GM23248 (cell line): ENCODE measurements at regions not wholly inside any gene's neighbourhood (a gene's known extent, or its start where the extent isn't known, plus 50 kb on each side); places are given as distances from the start of the nearest gene placed in this dataset.

ENCODE experiments used
- DNase-seq: peaks from one replicate; pipeline ENCODE4 v3.0.0-alpha.2; 2015
- H2AFZ ChIP-seq: fragments of 200-600 bp; sonication (generic); 2 replicates; pipeline ENCODE4 v1.6.1; 2016; ENCODE audit warnings: antibody characterized with exemption
- H3F3A ChIP-seq: fragments of 200-600 bp; sonication (generic); 2 replicates; pipeline ENCODE4 v1.6.1; 2016; ENCODE audit warnings: mild to moderate bottlenecking, antibody characterized with exemption, mixed run types; ENCODE audit not compliant: insufficient read depth
- H3K27ac ChIP-seq: fragments of 200-600 bp; sonication (generic); 2 replicates; pipeline ENCODE4 v1.5.1; 2016; ENCODE audit warnings: mild to moderate bottlenecking
- H3K27me3 ChIP-seq: fragments of 200-600 bp; sonication (generic); replicated peaks from 2 replicates; pipeline ENCODE4 v1.6.1; 2016; ENCODE audit warnings: mild to moderate bottlenecking; ENCODE audit not compliant: insufficient read depth
- H3K36me3 ChIP-seq: fragments of 200-600 bp; sonication (generic); 2 replicates; pipeline ENCODE4 v1.6.1; 2016; ENCODE audit warnings: low read depth, mild to moderate bottlenecking
- H3K4me1 ChIP-seq: fragments of 200-600 bp; sonication (generic); 2 replicates; pipeline ENCODE4 v1.6.1; 2016; ENCODE audit warnings: mild to moderate bottlenecking; ENCODE audit not compliant: insufficient read depth
- H3K4me2 ChIP-seq: fragments of 200-600 bp; sonication (generic); one replicate; pipeline ENCODE4 v1.6.1; 2016; ENCODE audit warnings: mild to moderate bottlenecking; ENCODE audit not compliant: unreplicated experiment
- H3K4me3 ChIP-seq: fragments of 200-600 bp; sonication (generic); 2 replicates; pipeline ENCODE4 v1.5.1; 2016; ENCODE audit warnings: mild to moderate bottlenecking
- H3K79me2 ChIP-seq: fragments of 200-600 bp; sonication (generic); 2 replicates; pipeline ENCODE4 v1.6.1; 2016; ENCODE audit warnings: mild to moderate bottlenecking; ENCODE audit not compliant: insufficient read depth
- H3K9ac ChIP-seq: fragments of 200-600 bp; sonication (generic); 2 replicates; pipeline ENCODE4 v1.6.1; 2016; ENCODE audit warnings: mild to moderate bottlenecking
- H3K9me2 ChIP-seq: fragments of 200-600 bp; sonication (generic); 2 replicates; pipeline ENCODE4 v1.6.1; 2016; ENCODE audit warnings: mixed run types, mild to moderate bottlenecking, moderate library complexity; ENCODE audit not compliant: insufficient read depth
- H3K9me3 ChIP-seq: fragments of 200-600 bp; sonication (generic); one replicate; pipeline ENCODE4 v1.6.1; 2017; ENCODE audit warnings: low read depth
- H4K20me1 ChIP-seq: fragments of 200-600 bp; sonication (generic); 2 replicates; pipeline ENCODE4 v1.6.0; 2016; ENCODE audit not compliant: insufficient read depth
- EZH2 ChIP-seq: fragments of 200-600 bp; sonication (generic); IDR thresholded peaks from 2 replicates; pipeline ENCODE4 v1.6.1; 2018; ENCODE audit warnings: antibody characterized with exemption, mild to moderate bottlenecking; ENCODE audit not compliant: insufficient read depth, poor library complexity, severe bottlenecking
- EZH2phosphoT487 ChIP-seq: fragments of 200-600 bp; sonication (generic); IDR thresholded peaks from 2 replicates; pipeline ENCODE4 v1.6.1; 2018; ENCODE audit warnings: antibody characterized with exemption, moderate library complexity, mild to moderate bottlenecking, low read depth; ENCODE audit not compliant: insufficient read depth
- WGBS, 2 experiments: methylation state at CpG; one replicate each; pipeline ENCODE4 v1.1.6; 2015 to 2017; ENCODE audit warnings: low lambda C conversion rate in 2 of 2, low coverage in 1 of 2; ENCODE audit errors: missing lambda C conversion rate in 2 of 2; 5-methylcytosine and 5-hydroxymethylcytosine counted together
- in situ Hi-C: fragments of 300-500 bp; cut with MboI; formaldehyde crosslinking; loops from 2 replicates; pipeline ENCODE4 v1.15.0; 2020

DNA sequence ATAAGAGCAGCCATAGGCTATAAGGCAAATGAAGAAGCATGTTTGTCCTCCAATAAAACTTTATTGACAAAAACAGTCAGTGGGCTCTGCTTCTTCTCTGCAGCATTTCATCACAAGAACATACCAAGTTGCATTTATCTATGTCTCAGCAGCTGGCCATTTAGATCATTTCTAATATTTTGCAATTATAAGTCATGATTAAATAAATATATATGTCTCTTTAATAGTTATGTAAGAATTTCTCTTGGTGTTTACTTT is 153.5 kb downstream of the RFC3 start:
- Histone ChIP-seq H3K4me3 (no peak overlapping the region), H3K9me3 (no peaks in the 10 kb centered on the region), H3K79me2 (no peaks in the 10 kb centered on the region), H4K20me1 (no peaks in the 10 kb centered on the region), H3K9me2 (no peaks in the 10 kb centered on the region), H3K27ac (no peak overlapping the region), H2AFZ (no peak overlapping the region), H3K4me2 (no peak overlapping the region), H3K4me1 (no peaks in the 10 kb centered on the region), H3K9ac (no peak overlapping the region), H3K36me3 (no peaks in the 10 kb centered on the region), H3K27me3 (no peaks in the 10 kb centered on the region), H3F3A (no peaks in the 10 kb centered on the region)
- no peak for DNase-seq
- TF ChIP-seq EZH2 = no peak
- in situ Hi-C loops = no loop called here

DNA sequence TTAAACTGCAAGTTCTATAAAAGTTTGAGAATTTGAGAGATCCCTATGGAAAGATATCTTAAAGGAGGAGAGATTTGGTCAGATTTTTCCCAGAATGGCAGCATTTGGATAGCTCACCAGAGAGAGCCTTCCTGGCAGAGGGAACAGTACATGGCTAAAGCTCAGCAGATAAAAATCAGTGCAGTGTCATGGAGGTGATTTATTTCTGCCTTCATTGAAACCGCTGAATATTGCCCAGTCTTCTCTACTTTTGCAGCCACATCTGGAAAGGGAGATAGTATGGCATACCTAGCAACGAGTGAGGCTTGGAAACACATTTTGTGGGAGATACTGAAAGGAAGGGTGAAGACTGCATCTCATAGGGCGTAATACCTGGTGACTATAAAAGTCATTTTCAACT is 155.2 kb downstream of the RFC3 start:
- H4K20me1 ChIP-seq = no peaks in the 10 kb centered on the region
- H3K9me2 ChIP-seq = no peaks in the 10 kb centered on the region
- TF ChIP-seq EZH2phosphoT487 (no peak), EZH2 (no peak)
- no peaks in the 10 kb centered on the region for H3K79me2 ChIP-seq
- DNase-seq = no peak
- no peaks in the 10 kb centered on the region for H3F3A ChIP-seq
- H3K4me1 ChIP-seq = no peaks in the 10 kb centered on the region
- no peaks in the 10 kb centered on the region for H3K27me3 ChIP-seq
- in situ Hi-C loops = no loop called here
- H3K9ac ChIP-seq = no peak overlapping the region
- H3K27ac ChIP-seq = no peak overlapping the region
- H3K4me2 ChIP-seq = no peak overlapping the region
- H2AFZ ChIP-seq = no peak overlapping the region
- H3K36me3 ChIP-seq = no peaks in the 10 kb centered on the region
- 71 to 76% methylated on average over 3 of the region's 3 CpGs for WGBS, 2 experiments
- H3K9me3 ChIP-seq = no peaks in the 10 kb centered on the region
- H3K4me3 ChIP-seq = no peak overlapping the region

DNA sequence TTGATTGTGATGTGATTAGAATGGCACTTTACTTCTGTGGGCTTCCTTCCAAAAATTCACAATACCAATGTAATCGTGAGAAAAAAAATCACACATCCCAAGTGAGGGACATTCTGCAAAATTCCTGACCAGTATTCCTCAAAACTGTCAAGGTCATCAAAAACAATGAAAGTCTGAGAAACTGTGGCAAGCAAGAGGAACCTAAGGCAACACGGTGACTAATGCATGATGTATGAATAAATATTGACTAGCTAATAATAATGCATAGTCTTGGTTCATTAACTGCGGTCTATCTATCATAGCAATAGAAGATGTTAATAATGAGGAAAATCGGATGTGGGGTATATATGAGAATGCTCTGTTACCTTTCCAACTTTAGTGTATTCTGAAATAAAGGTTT is 159.0 kb downstream of the RFC3 start:
- H2AFZ ChIP-seq = no peak overlapping the region
- no peak overlapping the region for H3K4me2 ChIP-seq
- no peaks in the 10 kb centered on the region for H3F3A ChIP-seq
- H3K79me2 ChIP-seq = no peaks in the 10 kb centered on the region
- H3K9me2 ChIP-seq = no peaks in the 10 kb centered on the region
- no peak overlapping the region for H3K4me3 ChIP-seq
- in situ Hi-C loops = no loop called here
- no peaks in the 10 kb centered on the region for H3K4me1 ChIP-seq
- H4K20me1 ChIP-seq = no peaks in the 10 kb centered on the region
- no peaks in the 10 kb centered on the region for H3K27me3 ChIP-seq
- no peaks in the 10 kb centered on the region for H3K9me3 ChIP-seq
- no peak overlapping the region for H3K27ac ChIP-seq
- H3K9ac ChIP-seq = no peak overlapping the region
- TF ChIP-seq EZH2 (no peak), EZH2phosphoT487 (no peak)
- DNase-seq = no peak
- 78 to 81% methylated on average over 4 of the region's 4 CpGs for WGBS, 2 experiments
- no peaks in the 10 kb centered on the region for H3K36me3 ChIP-seq

DNA sequence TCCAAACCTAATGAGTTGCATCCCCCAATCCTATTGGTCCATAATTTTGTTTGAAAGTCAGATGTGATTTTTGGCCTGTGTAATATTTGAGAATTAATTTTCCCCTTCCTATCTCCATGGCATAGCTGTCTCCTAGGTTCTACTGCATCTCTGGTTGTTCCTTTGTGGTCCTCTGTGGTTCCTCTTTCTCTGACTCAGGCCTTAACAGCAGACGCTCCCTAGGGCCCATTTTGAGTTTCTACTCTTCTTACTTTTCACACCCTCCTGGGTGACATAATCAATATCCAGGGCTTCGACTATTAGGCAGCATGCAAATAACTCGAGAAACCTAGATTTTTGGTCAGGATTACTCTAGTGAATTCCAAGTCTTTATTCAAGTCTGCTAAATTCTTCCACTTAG is 160.7 kb downstream of the RFC3 start:
- no peak for TF ChIP-seq EZH2
- no peak for TF ChIP-seq EZH2phosphoT487
- Histone ChIP-seq H3K27me3 (no peaks in the 10 kb centered on the region), H3K4me1 (no peaks in the 10 kb centered on the region), H2AFZ (no peak overlapping the region), H3K4me3 (no peak overlapping the region), H3K36me3 (no peaks in the 10 kb centered on the region), H3K9me3 (no peaks in the 10 kb centered on the region), H3K9me2 (no peaks in the 10 kb centered on the region), H3F3A (no peaks in the 10 kb centered on the region), H3K27ac (no peak overlapping the region), H4K20me1 (no peaks in the 10 kb centered on the region), H3K4me2 (no peak overlapping the region), H3K9ac (no peak overlapping the region), H3K79me2 (no peaks in the 10 kb centered on the region)
- 59 to 67% methylated on average over 3 of the region's 3 CpGs for WGBS, 2 experiments
- DNase-seq = no peak
- in situ Hi-C loops = no loop called here

DNA sequence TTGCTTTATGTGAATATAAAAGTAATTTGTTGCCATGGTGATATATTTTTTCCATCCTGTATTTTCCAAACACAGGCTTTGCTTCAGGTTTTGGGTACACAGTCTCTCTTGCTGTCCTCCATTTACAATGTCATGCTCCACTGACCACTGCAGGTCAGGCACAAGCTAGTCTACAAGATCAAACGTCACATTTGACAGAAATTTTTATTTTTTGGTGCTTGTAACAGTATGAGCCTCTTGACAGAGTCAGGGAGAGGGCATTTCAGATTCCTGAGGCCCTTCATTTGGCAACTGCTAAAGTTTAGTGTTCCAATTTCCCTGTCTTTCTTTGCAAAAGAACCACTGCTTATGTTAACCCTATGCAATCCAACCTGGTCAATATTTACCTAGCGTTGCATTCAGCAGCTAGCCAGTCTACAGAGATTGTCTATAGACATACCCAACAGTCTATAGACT is 175.0 kb downstream of the RFC3 start:
- Histone ChIP-seq H3K79me2 (no peaks in the 10 kb centered on the region), H3K27me3 (no peaks in the 10 kb centered on the region), H3K4me1 (no peaks in the 10 kb centered on the region), H3K4me3 (no peak overlapping the region), H2AFZ (no peak overlapping the region), H3K9me3 (no peaks in the 10 kb centered on the region), H3K9me2 (no peaks in the 10 kb centered on the region), H3K4me2 (no peak overlapping the region), H3K27ac (no peak overlapping the region), H4K20me1 (no peaks in the 10 kb centered on the region), H3K36me3 (no peaks in the 10 kb centered on the region), H3F3A (no peaks in the 10 kb centered on the region), H3K9ac (no peak overlapping the region)
- in situ Hi-C loops = no loop called here
- 38 to 39% methylated on average over 2 of the region's 2 CpGs for WGBS, 2 experiments
- TF ChIP-seq EZH2 (no peak), EZH2phosphoT487 (no peak)
- DNase-seq = no peak
